ENCODE measurements at regions not wholly inside any gene's neighbourhood (a gene's known extent, or its start where the extent isn't known, plus 50 kb on each side); places are given as distances from the start of the nearest gene placed in this dataset.

DNA sequence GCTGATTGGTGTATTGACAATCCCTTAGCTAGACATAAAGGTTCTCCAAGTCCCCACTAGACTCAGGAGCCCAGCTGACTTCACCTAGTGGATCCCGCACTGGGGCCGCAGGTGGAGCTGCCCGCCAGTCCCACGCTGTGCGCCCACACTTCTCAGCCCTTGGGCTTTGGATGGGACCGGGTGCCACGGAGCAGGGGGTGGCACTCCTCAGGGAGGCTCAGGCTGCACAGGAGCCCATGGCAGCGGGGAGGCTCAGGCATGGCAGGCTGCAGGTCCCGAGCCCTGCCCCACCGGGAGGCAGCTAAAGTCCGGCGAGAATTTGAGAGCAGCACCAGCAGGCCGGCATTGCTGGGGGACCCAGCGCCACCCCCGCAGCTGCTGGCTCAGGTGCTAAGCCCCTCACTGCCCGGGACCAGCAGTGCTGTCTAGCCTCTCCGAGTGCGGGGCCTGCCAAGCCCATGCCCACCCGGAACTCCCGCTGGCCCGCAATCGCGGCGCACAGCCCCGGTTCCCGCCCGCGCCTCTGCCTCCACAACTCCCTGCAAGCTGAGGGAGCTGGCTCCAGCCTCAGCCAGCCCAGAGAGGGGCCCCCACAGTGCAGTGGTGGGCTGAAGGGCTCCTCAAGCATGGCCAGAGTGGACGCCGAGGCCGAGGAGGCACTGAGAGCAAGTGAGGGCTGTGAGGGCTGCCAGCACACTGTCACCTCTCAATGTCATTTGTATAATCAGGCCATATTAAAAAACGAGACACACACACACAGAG is 437.2 kb downstream of the CSNK1G3 start:
- TF ChIP-seq, protein P1, sequence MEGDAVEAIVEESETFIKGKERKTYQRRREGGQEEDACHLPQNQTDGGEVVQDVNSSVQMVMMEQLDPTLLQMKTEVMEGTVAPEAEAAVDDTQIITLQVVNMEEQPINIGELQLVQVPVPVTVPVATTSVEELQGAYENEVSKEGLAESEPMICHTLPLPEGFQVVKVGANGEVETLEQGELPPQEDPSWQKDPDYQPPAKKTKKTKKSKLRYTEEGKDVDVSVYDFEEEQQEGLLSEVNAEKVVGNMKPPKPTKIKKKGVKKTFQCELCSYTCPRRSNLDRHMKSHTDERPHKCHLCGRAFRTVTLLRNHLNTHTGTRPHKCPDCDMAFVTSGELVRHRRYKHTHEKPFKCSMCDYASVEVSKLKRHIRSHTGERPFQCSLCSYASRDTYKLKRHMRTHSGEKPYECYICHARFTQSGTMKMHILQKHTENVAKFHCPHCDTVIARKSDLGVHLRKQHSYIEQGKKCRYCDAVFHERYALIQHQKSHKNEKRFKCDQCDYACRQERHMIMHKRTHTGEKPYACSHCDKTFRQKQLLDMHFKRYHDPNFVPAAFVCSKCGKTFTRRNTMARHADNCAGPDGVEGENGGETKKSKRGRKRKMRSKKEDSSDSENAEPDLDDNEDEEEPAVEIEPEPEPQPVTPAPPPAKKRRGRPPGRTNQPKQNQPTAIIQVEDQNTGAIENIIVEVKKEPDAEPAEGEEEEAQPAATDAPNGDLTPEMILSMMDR (IDR thresholded peaks at IDR 0.05), result no peak
- no peak for TF ChIP-seq POLR2A (IDR thresholded peaks at IDR 0.05)

Data from lower leg skin (tissue), 3 donors.